ENCODE measurements at regions not wholly inside any gene's neighbourhood (a gene's known extent, or its start where the extent isn't known, plus 50 kb on each side); places are given as distances from the start of the nearest gene placed in this dataset.

GRCh38 chr7:121531175-121532070, 135.3 kb upstream of the FAM3C start:
- DNase-seq (ENCODE audit: low read depth, low spot score): peak; percentile 28
- Histone ChIP-seq H2AFZ (ENCODE audit: control insufficient read depth, low read length) (peak overlapping the region; percentile 10), H3K36me3 (ENCODE audit: control insufficient read depth in 2 of 2, extremely low read depth in 1 of 2, insufficient read depth in 2 of 2, low read length in 2 of 2) (no peaks in the 10 kb centered on the region), H3K4me2 (ENCODE audit: control insufficient read depth, extremely low read depth, insufficient read depth, low read depth, low read length) (peak overlapping the region; percentile 35), H3K4me3 (ENCODE audit: control insufficient read depth in 2 of 3, extremely low read depth in 1 of 3, insufficient read depth in 2 of 3, low read depth in 1 of 3, low read length in 3 of 3) (no peak overlapping the region), H4K20me1 (ENCODE audit: control insufficient read depth, extremely low read depth, insufficient read depth, low read length) (no peaks in the 10 kb centered on the region), H3K27ac (ENCODE audit: control insufficient read depth, insufficient read depth, low read length) (peak overlapping the region; percentile 55), H3K79me2 (ENCODE audit: control insufficient read depth, insufficient read depth, low read length) (no peaks in the 10 kb centered on the region), H3K9me1 (ENCODE audit: control insufficient read depth, extremely low read depth, insufficient read depth, low read length) (no peaks in the 10 kb centered on the region), H3K9me3 (ENCODE audit: control insufficient read depth, low read depth, low read length) (no peaks in the 10 kb centered on the region), H3K4me1 (ENCODE audit: control insufficient read depth, extremely low read depth, insufficient read depth, low read length) (peaks cover 18% of the 10 kb centered on the region), H3K9ac (ENCODE audit: control insufficient read depth, extremely low read depth, insufficient read depth, low read length) (no peak overlapping the region), H3K27me3 (ENCODE audit: control insufficient read depth, extremely low read depth, insufficient read depth, low read length) (no peaks in the 10 kb centered on the region)
- FAIRE-seq: peak; percentile 77
- no peak for TF ChIP-seq CTCF (optimal IDR thresholded peaks at IDR 0.05 in 1 of 3, IDR thresholded peaks at IDR 0.05 in 1 of 3, conservative IDR thresholded peaks at IDR 0.05 in 1 of 3; ENCODE audit: extremely low read depth in 1 of 3, insufficient read depth in 2 of 3, low read length in 3 of 3)
- no peak for TF ChIP-seq EZH2 (IDR thresholded peaks at IDR 0.05; ENCODE audit: low read length)
- dilution Hi-C loops (cut with MboI; ENCODE audit: extremely low pct_ligation_motif_present, low sequenced_read_pairs): no loop called here

DNA sequence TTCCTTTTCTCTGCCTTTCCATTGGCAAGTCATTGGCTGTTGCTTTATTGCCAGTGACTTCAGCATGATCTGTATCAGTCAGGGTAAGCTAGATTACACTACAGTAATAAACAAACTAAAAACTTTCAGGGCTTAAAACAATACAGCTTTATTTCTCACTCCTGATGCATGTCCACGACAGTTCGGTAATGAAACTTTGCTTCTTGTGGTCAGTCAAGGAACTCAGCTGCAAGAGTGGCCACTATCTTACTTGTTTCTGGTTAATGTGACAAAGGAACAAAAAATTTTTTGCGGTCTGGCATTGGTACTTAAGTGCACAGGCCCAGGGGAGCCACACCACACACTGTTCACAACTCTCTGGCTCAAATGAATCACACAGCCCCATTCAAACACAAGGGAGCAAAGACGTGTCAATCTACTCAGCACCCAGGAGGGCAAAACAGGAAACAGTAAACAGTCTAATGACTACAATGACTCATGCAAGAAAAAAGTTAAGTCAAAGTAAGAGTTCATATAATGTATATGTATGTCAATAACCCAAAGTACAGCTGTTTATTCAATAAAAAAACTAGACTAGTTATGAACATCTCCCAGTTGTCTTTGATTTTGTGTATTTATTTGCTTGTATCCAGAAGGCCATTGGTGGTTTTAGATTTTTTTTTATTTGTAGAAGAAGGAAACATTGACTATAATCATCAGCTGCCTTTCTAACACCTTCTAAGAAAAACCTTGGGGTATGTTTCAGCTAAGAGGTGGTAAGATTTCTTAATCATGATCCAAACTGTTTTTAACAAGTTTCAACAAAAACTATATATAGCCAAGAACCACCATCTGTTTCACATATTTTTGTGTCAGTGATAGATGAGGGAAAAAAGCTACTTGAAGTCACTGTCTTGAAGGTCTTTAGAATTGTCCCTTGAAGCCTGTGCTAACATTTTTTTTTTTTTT, 134.4 kb upstream of the FAM3C start:
- no peaks in the 10 kb centered on the region for H3K9me1 ChIP-seq (ENCODE audit: control insufficient read depth, extremely low read depth, insufficient read depth, low read length)
- peaks cover 18% of the 10 kb centered on the region for H3K4me1 ChIP-seq (ENCODE audit: control insufficient read depth, extremely low read depth, insufficient read depth, low read length)
- H3K79me2 ChIP-seq (ENCODE audit: control insufficient read depth, insufficient read depth, low read length): no peaks in the 10 kb centered on the region
- H3K4me2 ChIP-seq (ENCODE audit: control insufficient read depth, extremely low read depth, insufficient read depth, low read depth, low read length): peak overlapping the region; percentile 35
- peak overlapping the region; percentile 49 for H2AFZ ChIP-seq (ENCODE audit: control insufficient read depth, low read length)
- H3K27ac ChIP-seq (ENCODE audit: control insufficient read depth, insufficient read depth, low read length): peak overlapping the region; percentile 55
- no peaks in the 10 kb centered on the region for H4K20me1 ChIP-seq (ENCODE audit: control insufficient read depth, extremely low read depth, insufficient read depth, low read length)
- H3K27me3 ChIP-seq (ENCODE audit: control insufficient read depth, extremely low read depth, insufficient read depth, low read length): no peaks in the 10 kb centered on the region
- DNase-seq (ENCODE audit: low read depth, low spot score): peak; percentile 85
- no peaks in the 10 kb centered on the region for H3K36me3 ChIP-seq (ENCODE audit: control insufficient read depth in 2 of 2, extremely low read depth in 1 of 2, insufficient read depth in 2 of 2, low read length in 2 of 2)
- H3K9ac ChIP-seq (ENCODE audit: control insufficient read depth, extremely low read depth, insufficient read depth, low read length): no peak overlapping the region
- FAIRE-seq: peak; percentile 93
- peak overlapping the region in 1 of 3 experiments; percentile 35 for H3K4me3 ChIP-seq (ENCODE audit: control insufficient read depth in 2 of 3, extremely low read depth in 1 of 3, insufficient read depth in 2 of 3, low read depth in 1 of 3, low read length in 3 of 3)
- no peaks in the 10 kb centered on the region for H3K9me3 ChIP-seq (ENCODE audit: control insufficient read depth, low read depth, low read length)
- TF ChIP-seq EZH2 (IDR thresholded peaks at IDR 0.05; ENCODE audit: low read length) (no peak), CTCF (optimal IDR thresholded peaks at IDR 0.05 in 1 of 3, IDR thresholded peaks at IDR 0.05 in 1 of 3, conservative IDR thresholded peaks at IDR 0.05 in 1 of 3; ENCODE audit: extremely low read depth in 1 of 3, insufficient read depth in 2 of 3, low read length in 3 of 3) (no peak)
- dilution Hi-C loops (cut with MboI; ENCODE audit: extremely low pct_ligation_motif_present, low sequenced_read_pairs): no loop called here

Data from keratinocyte (primary cell).